ENCODE measurements at regions not wholly inside any gene's neighbourhood (a gene's known extent, or its start where the extent isn't known, plus 50 kb on each side); places are given as distances from the start of the nearest gene placed in this dataset.
"Not testable (repeated sequence)": the region's sequence is repeated elsewhere in the genome, so short reads cannot be mapped to it uniquely, and the experiment has no call there.

DNA sequence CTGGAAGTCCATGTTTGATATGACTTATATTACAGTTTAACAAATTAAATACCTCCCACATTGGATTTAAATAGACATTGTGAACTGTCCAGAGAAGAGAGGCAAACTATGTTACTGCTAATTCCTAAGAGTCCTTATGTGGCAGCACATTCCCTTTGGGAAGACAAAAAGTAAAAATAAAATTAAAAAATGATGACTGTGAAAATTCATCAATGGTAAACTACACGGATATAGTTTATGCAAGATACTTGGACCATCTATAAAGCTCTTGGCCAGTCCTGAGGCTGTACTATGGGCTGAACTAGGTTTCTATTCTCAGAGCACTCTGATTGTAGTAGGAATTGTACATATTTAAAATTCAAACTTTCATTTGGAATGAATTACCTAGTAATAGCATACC is 206.4 kb downstream of the LRRK2 start:
- no peak for DNase-seq

DNA sequence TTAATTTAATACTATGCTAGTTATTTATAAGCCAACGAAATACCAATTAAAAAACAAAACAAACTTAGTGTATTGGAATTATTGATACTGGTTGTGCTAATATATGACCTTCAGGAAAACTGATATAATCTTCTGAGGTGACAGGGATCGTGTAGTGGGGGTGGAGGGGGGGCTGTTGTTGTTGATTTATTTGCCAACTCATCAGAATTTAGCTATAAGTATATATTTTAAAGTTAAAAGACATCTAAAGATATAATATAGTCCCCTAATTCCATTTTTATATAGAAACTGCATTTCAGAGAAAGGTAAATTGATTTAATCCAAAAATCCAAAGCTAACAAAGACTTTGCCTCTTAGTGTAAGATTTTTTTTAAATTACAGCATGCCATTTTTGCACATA is 210.5 kb downstream of the LRRK2 start:
- DNase-seq: no peak

DNA sequence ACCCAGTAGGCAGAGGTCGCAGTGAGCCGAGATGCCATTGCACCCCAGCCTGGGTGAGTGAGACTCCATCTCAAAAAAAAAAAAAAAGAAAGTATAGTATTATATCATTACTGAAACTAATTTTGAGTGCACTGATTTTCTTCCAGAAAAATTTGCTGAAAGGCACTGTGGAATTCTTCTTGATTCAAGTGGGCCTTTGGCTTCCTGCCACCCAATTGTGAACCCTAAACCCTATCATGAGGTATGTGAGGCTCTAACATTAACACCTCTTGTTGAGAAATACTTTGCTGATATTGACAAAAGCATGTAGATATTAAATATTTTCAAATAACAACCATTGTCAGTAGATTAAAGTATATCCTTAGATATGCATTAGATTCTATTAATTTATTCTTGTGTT is 211.2 kb downstream of the LRRK2 start:
- no peak for DNase-seq

DNA sequence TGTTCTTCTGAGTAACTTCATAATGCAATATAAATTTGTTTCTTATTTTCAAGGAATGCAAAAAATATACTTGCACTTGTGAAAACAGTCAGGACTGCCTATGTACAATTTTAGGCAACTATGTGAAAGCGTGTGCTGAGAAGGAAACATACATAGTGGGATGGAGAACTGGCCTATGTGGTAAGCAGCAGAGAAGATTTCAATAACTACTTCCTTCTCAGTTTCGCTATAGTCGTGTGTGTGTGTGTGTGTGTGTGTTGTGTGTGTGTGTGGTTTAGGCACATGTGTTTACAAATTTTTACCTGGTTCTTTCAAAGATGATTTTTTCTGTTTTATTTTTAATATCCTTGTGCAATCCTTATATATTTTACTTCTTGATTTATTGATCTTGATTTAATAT is 211.8 kb downstream of the LRRK2 start:
- no peak for DNase-seq

DNA sequence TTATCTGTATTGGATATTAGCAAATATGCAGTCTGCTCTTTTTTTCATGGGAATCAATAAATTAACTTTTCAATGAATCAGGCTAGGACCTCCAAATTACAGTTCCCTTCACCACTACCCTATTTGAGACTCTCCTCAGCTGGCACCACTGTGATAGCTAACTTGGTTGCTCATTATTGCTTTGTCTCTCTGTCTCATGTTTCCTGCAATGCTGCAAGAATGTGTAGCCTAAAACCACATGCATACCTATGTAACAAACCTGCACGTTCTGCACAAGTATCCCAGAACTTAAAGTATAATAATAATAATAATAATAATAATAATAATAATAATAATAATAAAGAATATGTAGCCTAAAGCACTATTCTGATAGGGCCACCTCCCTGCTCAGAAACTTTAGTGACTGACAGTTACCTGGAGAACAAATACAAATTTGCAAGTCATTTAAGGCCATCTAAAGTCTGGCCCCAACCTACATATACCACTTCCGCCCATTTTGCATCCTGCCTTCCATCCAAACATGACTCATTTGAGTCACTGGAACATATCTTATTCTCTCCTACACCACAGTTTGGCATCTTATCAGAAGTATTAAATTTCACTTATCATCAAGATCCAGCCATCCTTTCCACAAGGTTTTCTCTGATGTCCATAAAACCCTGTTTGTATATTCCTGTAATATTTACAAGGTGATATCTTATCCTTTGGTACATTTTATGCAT is 215.1 kb downstream of the LRRK2 start:
- DNase-seq: no peak

DNA sequence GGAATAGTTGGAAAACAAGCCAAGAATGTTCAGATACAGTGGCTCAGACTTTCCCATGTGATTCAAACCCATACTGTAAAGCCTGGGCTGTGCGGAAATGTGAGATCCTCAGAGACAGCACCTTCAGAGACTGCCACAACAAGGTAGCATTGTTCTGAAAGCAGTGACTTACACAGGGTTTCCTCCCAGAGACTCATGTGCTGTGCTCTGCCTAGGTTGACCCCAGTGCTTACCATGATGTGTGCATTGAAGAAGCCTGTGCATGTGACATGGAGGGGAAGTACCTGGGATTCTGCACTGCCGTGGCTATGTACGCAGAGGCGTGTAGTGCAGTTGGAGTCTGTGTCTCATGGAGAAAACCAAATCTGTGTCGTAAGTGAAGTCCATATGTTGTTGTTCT is 219.4 kb downstream of the LRRK2 start:
- DNase-seq: no peak

DNA sequence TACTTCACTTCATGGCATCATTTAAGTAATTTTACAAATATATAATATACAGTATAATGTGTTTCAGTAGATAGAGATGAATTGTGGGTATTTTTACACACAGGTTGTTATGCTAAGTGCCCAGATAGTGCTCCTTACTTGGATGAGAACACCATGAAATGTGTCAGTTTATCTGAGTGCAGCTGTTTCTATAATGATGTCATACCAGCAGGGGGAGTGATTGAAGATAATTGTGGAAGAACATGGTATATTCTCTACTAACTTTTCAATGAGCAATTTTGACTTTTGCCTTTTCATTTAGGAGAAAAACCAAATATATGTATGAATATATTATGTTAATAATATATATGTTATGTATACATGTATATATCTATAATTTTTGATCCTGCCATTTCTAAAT is 221.6 kb downstream of the LRRK2 start:
- no peak for DNase-seq

DNA sequence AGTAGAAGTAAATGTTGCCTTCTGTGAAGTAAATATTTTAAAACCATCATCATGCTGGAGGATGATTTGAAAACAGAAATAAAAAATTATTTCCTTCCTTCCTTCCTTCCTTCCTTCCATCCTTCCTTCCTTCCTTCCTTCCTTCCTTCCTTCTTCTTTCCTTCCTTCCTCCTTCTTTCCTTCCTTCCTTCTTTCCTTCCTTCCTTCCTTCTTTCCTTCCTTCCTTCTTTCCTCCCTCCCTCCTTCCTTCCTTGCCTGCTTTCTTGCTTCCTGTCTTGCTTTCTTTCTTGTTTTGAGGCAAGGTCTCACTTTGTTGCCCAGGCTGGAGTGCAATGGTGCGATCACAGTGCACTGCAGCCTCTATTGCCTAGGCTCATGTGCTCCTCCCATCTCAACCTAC is 223.7 kb downstream of the LRRK2 start:
- DNase-seq: not testable (repeated sequence)

DNA sequence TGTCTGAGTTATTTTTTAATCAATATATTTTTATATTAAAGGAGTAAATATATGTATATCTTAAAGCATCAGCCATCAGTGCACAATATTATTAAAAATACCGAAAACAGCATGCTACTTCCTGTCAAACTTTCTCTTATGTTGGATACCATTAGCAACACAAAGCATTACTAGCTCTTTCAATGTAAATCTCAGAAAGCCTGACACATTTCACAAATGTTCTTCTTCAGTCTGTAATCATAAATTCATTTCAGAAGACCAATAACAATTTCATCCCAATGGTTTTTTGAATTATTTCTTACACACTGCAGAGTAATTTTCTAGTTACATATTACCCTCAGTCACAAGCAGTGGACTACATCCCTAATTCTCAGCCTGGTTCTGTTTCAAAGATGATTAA is 226.9 kb downstream of the LRRK2 start:
- DNase-seq: no peak

DNA sequence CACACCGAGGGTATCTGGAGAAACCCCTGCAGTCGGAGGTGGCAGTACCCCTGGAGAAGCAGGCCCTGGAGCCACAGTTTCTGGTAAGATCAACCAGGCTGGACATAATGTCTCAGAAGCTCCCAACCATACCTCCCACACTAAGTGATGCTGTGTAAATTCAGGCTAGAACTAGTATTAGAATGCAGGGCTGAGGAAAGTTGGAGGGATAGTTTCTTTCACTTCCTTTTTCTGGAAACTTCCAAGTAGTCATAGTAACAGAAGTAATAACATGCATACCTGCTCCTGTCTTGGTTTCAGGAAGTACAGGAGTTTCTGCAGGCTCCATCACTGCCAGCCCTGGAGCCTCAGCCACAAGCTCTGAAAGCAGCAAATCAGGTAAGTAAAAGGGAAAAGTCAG is 228.1 kb upstream of the CNTN1 start:
- no peak for DNase-seq

DNA sequence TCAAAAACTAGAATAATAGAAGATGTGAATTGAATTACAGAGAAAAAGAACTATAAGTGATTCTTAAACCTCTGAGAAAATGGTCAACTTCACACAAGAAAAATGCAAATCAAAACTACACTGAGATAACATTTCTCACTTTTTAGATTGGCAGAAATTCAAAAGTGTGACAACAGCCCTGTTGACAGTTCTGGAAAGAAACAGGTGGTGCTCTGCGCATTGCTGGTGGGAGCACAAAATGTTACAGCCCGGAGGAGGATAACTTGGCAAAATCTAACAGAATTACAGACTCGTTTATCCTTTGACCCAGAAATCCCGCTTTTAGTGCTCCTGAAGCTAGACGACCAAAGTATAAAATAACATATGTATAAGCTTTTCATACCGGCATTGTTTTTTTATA is 222.5 kb upstream of the CNTN1 start:
- DNase-seq: no peak

DNA sequence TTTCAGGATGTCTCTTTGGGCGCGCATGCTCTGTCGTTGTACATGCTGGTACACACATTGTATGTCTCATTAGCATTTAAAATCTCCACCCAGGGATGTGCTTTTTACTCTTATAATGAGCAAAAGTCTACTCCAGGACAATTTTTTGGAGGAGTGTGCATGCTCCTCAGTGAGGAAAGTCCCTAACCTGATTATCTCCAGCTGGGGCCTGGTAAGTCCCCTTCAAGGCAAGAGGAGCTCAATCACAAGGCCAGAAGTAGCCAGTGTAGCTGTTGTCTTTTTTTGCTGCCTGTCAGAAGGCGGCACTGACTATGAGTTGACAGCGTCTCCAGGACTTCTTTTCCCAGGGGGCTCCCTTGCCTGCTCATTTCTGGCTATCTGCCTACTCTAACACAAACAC is 218.3 kb upstream of the CNTN1 start:
- no peak for DNase-seq

DNA sequence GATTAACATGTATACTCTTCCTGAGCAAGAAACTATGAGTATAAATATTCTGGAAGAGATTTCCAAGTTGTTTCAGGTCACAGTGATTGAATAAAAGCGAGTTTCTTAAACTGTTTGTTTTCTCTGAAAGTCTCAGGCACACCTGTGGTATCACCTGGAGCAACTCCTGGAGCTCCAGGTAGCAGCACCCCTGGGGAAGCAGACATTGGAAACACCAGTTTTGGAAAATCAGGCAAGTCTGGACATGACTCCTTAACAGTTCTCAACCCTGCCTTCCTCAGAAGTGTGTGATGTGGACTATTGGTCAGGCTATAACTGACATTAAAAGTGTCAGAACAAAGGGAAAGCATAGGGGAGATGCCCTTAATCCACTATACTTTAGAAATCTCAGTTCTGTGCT is 217.6 kb upstream of the CNTN1 start:
- DNase-seq: no peak

DNA sequence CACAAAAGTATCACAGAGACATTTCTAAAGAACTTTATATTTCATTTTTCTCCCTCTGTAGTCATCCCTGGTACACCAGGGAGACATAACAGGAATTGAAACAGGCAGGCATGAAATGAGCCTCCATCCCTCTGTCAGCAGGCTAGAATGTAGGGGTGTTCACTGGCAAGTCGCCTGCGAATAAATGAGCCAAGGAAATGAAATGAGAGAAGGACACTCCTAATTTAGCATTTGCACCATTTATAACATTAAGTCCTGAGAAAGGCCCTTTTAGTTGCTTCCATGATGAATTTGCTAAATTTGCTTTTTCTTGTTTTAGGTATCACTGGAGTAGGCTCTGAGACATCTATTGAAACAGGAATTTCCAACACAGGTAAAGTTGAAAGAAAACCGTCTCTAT is 192.4 kb upstream of the CNTN1 start:
- peak in 1 of 51 donors; percentile 2 for DNase-seq

DNA sequence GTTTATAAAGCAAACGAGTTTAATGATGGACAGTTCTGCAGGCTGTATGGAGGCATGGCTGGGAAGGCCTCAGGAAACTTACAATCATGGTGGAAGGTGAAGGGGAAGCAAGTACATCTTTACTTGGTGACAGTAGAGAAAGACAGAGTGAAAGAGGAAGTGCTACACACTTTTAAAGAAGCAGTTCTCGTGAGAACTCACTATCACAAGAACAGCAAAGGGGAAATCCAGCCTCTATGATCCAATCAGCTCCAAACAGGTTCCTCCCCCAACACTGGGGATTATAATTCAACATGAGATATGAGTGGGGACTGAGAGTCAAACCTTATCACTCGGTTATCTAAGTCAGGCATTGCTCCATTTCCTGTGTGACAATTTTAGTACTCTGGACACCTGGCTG is 189.9 kb upstream of the CNTN1 start:
- no peak for DNase-seq

DNA sequence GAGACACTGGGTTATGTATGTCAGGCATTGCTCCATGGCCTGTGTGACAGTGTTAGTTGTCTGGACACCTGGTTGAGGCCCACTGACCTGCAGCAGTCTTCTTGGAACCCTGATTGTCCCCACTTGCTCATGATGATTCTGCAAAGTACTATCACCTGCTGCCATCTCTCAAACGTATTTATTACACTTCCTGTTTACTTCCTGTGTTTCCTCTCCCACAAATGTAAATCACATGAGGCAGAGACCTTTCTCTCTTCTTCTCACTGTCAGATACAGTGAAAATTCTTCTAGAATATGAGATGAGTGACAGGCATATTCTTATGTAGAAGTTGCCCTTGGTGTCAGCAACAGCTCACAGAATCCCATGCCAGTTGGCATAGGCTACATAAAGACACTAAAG is 186.9 kb upstream of the CNTN1 start:
- no peak for DNase-seq

DNA sequence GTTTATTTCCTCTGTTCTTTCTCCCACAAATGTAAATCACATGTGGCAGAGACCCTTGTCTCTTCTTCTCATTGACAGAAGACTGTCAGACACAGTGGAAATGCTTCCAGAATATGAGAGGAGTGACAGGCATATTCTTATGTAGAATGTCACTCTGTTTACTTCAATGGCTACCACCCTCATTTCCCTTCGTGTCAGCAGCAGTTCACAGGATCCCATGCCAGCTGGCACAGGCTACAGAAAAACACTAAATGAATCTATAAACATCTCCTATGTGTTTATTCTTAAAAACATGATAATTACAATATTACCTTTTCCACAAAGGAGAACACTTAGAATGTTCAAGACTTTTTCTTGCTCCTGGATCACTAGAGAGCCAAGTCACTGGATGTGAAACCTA is 183.8 kb upstream of the CNTN1 start:
- DNase-seq: no peak

DNA sequence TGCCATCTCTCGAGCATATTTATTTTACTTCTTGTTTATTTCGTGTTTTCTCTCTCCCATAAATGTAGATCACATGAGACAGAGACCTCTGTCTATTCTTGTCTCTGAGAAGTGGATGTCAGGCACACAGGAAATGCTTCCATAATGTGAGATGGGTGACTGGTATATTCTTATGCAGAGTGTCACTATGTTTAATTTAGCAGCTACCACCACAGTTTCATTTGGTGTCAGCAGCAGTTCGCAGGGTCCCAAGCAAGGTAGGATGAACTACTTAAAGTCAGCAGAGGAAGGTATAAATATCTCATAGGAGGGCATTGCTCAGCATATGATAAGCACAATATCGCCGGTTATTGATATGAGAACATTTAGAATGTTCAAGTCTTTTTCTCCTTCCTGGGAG is 180.9 kb upstream of the CNTN1 start:
- no peak for DNase-seq

DNA sequence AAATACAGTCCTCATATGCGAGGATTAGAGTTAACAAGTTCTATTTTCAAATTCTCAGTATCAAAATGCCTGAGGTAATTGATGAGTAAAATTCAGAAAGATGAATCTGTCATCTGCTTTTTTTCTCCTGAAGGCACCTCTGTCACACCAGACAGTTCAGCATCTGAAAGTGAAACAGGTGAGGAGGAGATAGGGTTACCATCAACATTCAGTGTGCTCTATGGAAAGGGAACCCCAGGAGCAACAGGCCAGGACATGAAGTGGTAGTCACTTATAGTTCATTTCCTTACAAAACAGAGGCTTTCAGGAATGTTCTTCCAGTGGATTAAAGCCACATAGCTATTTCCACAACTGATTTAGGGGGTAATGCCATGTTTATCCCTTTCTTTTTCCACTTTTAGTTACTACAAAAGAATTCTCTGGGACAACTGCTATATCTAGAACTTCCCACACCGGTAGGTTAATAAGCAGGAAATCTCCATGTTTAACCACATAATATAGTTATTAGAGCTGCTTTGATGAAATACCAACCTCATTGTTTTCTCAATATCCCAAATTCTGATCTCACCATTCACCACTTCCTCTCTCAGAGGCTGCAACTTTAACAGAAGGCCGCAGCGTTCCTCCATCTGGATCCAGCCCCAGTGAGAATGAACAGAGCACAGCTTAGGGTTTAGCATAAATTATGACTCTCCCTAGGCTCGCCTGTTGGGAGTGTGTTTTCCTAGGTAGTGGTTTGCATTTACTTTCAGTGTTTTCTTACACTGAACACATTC is 177.0 kb upstream of the CNTN1 start:
- no peak for DNase-seq

DNA sequence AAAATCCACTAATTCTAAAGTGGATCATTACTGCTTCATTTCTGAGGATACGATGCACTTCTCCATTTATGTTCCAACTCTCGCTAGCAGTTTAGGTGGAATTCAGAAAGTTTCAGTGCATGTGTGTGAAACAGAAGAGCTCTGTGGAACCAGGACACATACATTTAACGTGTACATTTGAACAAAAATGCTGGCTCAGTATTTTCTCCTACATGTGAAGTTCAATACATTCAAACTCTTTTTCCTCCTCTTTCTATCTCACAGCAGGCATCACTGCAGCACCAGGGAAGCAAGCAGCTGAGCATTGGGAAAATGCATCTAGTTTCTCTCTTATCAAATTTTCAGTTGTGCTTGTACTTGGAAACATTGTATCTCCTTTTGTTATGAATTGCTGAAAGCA is 169.4 kb upstream of the CNTN1 start:
- DNase-seq: no peak

DNA sequence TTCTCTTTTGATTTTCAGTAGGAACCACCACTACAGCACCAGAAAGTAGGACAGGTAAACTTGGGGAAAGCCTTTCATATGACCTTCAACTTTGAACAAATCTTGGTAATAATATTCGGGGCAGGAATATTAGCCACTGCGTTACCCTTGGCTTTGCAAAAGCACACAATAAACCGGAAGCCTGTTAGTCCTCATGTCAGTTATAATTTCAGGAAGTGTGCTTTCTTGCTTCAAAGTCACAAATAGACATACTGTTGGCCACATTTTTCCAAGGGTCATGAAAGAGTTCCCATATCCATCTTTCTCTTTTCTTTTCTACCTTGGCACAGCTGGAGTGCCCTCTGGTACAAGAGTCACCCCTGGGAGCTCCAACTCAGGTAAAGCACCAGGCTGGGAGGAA is 167.2 kb upstream of the CNTN1 start:
- DNase-seq: no peak

DNA sequence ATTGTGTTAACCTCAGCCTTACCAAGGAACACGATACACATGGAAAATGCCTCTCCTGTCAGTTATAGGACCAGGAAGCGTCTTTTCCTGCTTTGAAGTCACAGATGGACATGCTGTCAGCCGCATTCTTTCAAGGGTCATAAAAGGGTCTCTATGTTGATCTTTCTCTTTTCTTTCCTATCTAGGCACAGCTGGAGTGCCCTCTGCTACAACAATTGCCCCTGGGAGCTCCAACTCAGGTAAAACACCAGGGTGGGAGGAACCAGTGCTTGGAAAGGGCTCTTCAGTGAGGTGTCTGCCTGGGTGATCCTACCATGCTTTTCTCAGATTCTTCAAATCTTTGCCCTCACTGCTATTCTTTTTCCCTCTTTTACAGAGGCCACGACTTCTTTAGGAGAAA is 157.4 kb upstream of the CNTN1 start:
- no peak for DNase-seq

DNA sequence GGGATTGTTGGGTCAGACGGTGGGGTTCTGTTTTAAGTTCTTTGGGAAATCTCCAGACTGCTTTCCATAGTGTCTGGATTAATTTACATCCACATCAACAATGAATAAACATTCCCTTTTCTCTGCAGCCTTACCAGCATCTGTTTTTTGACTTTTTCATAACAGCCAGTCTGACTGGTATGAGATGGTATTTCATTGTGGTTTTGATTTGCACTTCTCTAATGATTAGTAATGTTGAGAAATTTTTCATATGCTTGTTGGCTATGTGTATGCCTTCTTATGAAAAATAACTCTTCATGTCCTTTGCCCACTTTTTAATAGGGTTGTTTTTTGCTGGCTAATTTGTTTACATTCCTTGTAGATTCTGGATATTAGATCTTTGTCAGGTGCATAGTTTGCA is 140.8 kb upstream of the CNTN1 start:
- DNase-seq: no peak

DNA sequence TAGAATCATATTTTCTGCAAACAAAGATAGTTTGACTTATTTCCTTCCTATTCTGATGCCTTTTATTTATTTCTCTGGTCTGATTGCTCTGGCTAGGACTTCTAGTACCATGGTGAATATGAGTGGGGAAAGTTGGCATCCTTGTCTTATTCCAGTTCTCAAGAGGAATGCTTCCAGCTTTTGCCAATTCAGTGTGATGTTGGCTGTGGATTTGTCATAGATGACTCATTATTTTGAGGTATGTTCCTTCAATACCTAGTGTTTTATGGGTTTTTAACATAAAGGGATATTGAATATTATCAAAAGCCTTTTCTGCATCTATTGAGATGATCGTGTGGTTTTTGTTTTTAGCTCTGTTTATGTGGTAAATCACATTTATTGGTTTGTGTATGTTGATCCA is 139.4 kb upstream of the CNTN1 start:
- no peak for DNase-seq

All from hypothalamus (tissue), 51 donors.